K562 (cell line): ENCODE measurements at regions not wholly inside any gene's neighbourhood (a gene's known extent, or its start where the extent isn't known, plus 50 kb on each side); places are given as distances from the start of the nearest gene placed in this dataset.
A peak's percentile ranks its signal among the peaks of the same experiment; 100 is the strongest.

Experiments used
- ATAC-seq: fragments of 200-7000 bp; cut with Tn5 transposase; 3 replicates; pipeline ENCODE4 v1.9.1; 2020; ENCODE audit warnings: moderate library complexity
- BruUV-seq: library from RNA; stranded (reverse); fragments of 400-500 nt; replicated peaks from 2 replicates; lab custom pipeline; 2021; lab: Mats Ljungman, UMichigan
- CTCF ChIA-PET: fragments of 300-600 bp; formaldehyde crosslinking; extraction: SDS; loops from one replicate; lab custom pipeline; 2021; ENCODE audit warnings: low intra/inter-chr PET ratio; lab: Yijun Ruan, JAX
- POLR2A ChIA-PET: fragments of 300-600, 350-650 bp; sonication (Branson Sonifier 250); formaldehyde crosslinking; extraction: SDS; loops from one replicate; lab custom pipeline; 2021; ENCODE audit warnings: antibody characterized with exemption, inconsistent platforms; lab: Yijun Ruan, JAX
- DNase-seq, 4 experiments: peaks; one replicate each; pipeline versions ENCODE4 v3.0.0 to v3.0.0-alpha.2; 2011 to 2018; ENCODE audit warnings: low spot score in 3 of 4, mixed read lengths in 3 of 4; ENCODE audit errors: extremely low read depth in 1 of 4
- FAIRE-seq: peaks from 2 replicates; lab custom pipeline; 2011; peaks lifted over from hg19 to GRCh38; lab: Jason Lieb, UNC
- H2AFZ ChIP-seq: 2 replicates; pipeline ENCODE4 v1.6.0; 2011; ENCODE audit warnings: low read depth, low read length, control low read depth, inconsistent platforms
- H3K27ac ChIP-seq: fragments of 200-600 bp; 3 replicates; pipeline ENCODE4 v1.8.0; 2011; ENCODE audit warnings: low read depth, mild to moderate bottlenecking, control low read depth, inconsistent platforms, low read length, moderate library complexity, mixed read lengths; ENCODE audit errors: extremely low read depth
- H3K27me3 ChIP-seq, 2 experiments: fragments of 300-600 bp in 1 of 2; 2 replicates in 1 of 2; 3 replicates in 1 of 2; pipeline versions ENCODE4 v1.6.0 to v1.8.0; 2011; ENCODE audit warnings: inconsistent platforms in 2 of 2, low read length in 2 of 2, mild to moderate bottlenecking in 1 of 2, mixed read lengths in 1 of 2, moderate library complexity in 1 of 2; ENCODE audit not compliant: control insufficient read depth in 2 of 2, insufficient read depth in 2 of 2
- H3K36me3 ChIP-seq: fragments of 300-600 bp; 3 replicates; pipeline ENCODE4 v1.8.0; 2011; ENCODE audit warnings: mild to moderate bottlenecking, low read length, inconsistent platforms; ENCODE audit not compliant: control insufficient read depth, insufficient read depth
- H3K4me1 ChIP-seq, 2 experiments: fragments of 200-600 bp in 1 of 2; replicated peaks in 1 of 2; 2 replicates in 1 of 2; 3 replicates in 1 of 2; pipeline versions ENCODE4 v1.5.1 to v1.8.0; 2011; ENCODE audit warnings: inconsistent platforms in 2 of 2, low read length in 2 of 2, mild to moderate bottlenecking in 1 of 2, mixed read lengths in 1 of 2, moderate library complexity in 1 of 2; ENCODE audit not compliant: control insufficient read depth in 2 of 2, insufficient read depth in 2 of 2
- H3K4me2 ChIP-seq: 2 replicates; pipeline ENCODE4 v1.6.1; 2011; ENCODE audit warnings: low read length, control low read depth, inconsistent platforms, mixed read lengths; ENCODE audit not compliant: insufficient read depth
- H3K4me3 ChIP-seq: fragments of 200-600 bp; sonication (generic), shearing (Covaris generic); 2 replicates; pipeline ENCODE4 v1.5.1; 2016; ENCODE audit warnings: control low read depth, inconsistent platforms
- H3K79me2 ChIP-seq: fragments of 200-600 bp; 3 replicates; pipeline ENCODE4 v1.8.0; 2011; ENCODE audit warnings: low read length, inconsistent platforms; ENCODE audit not compliant: control insufficient read depth, insufficient read depth
- H3K9ac ChIP-seq, 2 experiments: 2 replicates each; pipeline versions ENCODE4 v1.6.0 to v1.6.1; 2011; ENCODE audit warnings: low read depth in 2 of 2, low read length in 2 of 2, control low read depth in 1 of 2, inconsistent platforms in 1 of 2, mild to moderate bottlenecking in 1 of 2, mixed read lengths in 1 of 2; ENCODE audit not compliant: insufficient read depth in 1 of 2
- H3K9me1 ChIP-seq: one replicate; pipeline ENCODE4 v1.6.0; 2011; ENCODE audit warnings: inconsistent platforms, mild to moderate bottlenecking, low read length, moderate library complexity; ENCODE audit not compliant: control insufficient read depth, insufficient read depth
- H3K9me3 ChIP-seq: replicated peaks from 2 replicates; pipeline ENCODE4 v1.5.1; 2011; ENCODE audit warnings: low read depth, low read length, inconsistent platforms; ENCODE audit not compliant: control insufficient read depth, insufficient read depth
- H4K20me1 ChIP-seq: replicated peaks from 2 replicates; pipeline ENCODE4 v1.6.1; 2011; ENCODE audit warnings: low read length, inconsistent platforms, mixed read lengths; ENCODE audit not compliant: control insufficient read depth, insufficient read depth
- HBP1 ChIP-seq: fragments of 450-650 bp; formaldehyde crosslinking; IDR thresholded peaks from 2 replicates; pipeline ENCODE4 v1.4.0; 2022; ENCODE audit warnings: missing genetic modification characterization
- KDM5B ChIP-seq: fragments of 200-600 bp; sonication (generic); IDR thresholded peaks from 2 replicates; pipeline ENCODE4 v1.6.1; 2012; ENCODE audit warnings: low read depth, mild to moderate bottlenecking, moderate library complexity, low read length, control low read depth, inconsistent platforms; ENCODE audit not compliant: insufficient replicate concordance
- RHOXF2B ChIP-seq: fragments of 250-450 bp; sonication (Bioruptor Pico); conservative IDR thresholded peaks from 2 replicates; pipeline ENCODE4 v1.5.1; 2021
- TFE3 ChIP-seq: fragments of 450-650 bp; formaldehyde crosslinking; IDR thresholded peaks from 2 replicates; pipeline ENCODE4 v1.4.0; 2020; ENCODE audit warnings: mild to moderate bottlenecking, mixed read lengths
- ZNF316 ChIP-seq: fragments of 450-650 bp; IDR thresholded peaks from 2 replicates; pipeline ENCODE4 v1.6.1; 2016
- in situ Hi-C: fragments of 300-500 bp; cut with MboI; formaldehyde crosslinking; loops from 4 replicates; pipeline ENCODE4 v1.15.0; 2018; ENCODE audit warnings: inconsistent platforms, mixed read lengths
- intact Hi-C: fragments of 100-400 bp; cut with micrococcal nuclease; formaldehyde crosslinking; loops from 2 replicates; pipeline ENCODE4 v1.14.2; 2022

GRCh38 chr6:94498099-94498498 lies 1078.7 kb upstream of the EPHA7 start:
- H3K4me2 ChIP-seq, result no peak overlapping the region
- H3K27ac ChIP-seq, result no peak overlapping the region
- no peaks in the 10 kb centered on the region for H4K20me1 ChIP-seq
- ChIA-PET CTCF (no interaction called here), POLR2A (no interaction called here)
- H3K4me1 ChIP-seq, result no peaks in the 10 kb centered on the region
- H3K9me1 ChIP-seq, result no peaks in the 10 kb centered on the region
- BruUV-seq, result no TSS peak
- H3K4me3 ChIP-seq, result no peak overlapping the region
- in situ Hi-C loops (no loop called here), intact Hi-C loops (no loop called here)
- no peaks in the 10 kb centered on the region for H3K27me3 ChIP-seq
- TF ChIP-seq HBP1, result no peak
- no peak for TF ChIP-seq TFE3 (CRISPR knock-in tag)
- peak; percentile 36; the same call in 1 of the 2 replicates for TF ChIP-seq ZNF316
- TF ChIP-seq KDM5B, result no peak
- no peak for TF ChIP-seq RHOXF2B (CRISPR knock-in tag)
- no peak for ATAC-seq
- H3K79me2 ChIP-seq, result no peaks in the 10 kb centered on the region
- no peak for DNase-seq
- H3K36me3 ChIP-seq, result no peaks in the 10 kb centered on the region
- H2AFZ ChIP-seq, result no peak overlapping the region
- FAIRE-seq, result no peak
- no peak overlapping the region for H3K9ac ChIP-seq
- H3K9me3 ChIP-seq, result peaks cover 2% of the 10 kb centered on the region; the same call in 1 of the 2 replicates
